HL-60 (cell line): ENCODE measurements at regions not wholly inside any gene's neighbourhood (a gene's known extent, or its start where the extent isn't known, plus 50 kb on each side); places are given as distances from the start of the nearest gene placed in this dataset.

Experiments
- DNase-seq, 2 experiments: peaks; one replicate each; pipeline ENCODE4 v3.0.0-alpha.2; 2010 to 2020; ENCODE audit warnings: low read depth in 1 of 2, low spot score in 1 of 2
- H3K27ac ChIP-seq: fragments of 250-450 bp; sonication (Bioruptor Pico); replicated peaks from 2 replicates; pipeline ENCODE4 v1.5.1; 2020; ENCODE audit warnings: mild to moderate bottlenecking, moderate library complexity
- H3K27me3 ChIP-seq: fragments of 250-450 bp; sonication (Bioruptor Pico); 2 replicates; pipeline ENCODE4 v1.5.1; 2021; ENCODE audit warnings: mild to moderate bottlenecking, moderate library complexity; ENCODE audit not compliant: insufficient read depth, poor library complexity, severe bottlenecking
- H3K4me3 ChIP-seq: replicated peaks from 2 replicates; pipeline ENCODE4 v1.5.1; 2011; ENCODE audit warnings: mild to moderate bottlenecking, control low read depth, low read length; ENCODE audit not compliant: insufficient read depth
- GABPA ChIP-seq: IDR thresholded peaks from 2 replicates; pipeline ENCODE4 v1.6.1; 2012; ENCODE audit warnings: low read depth
- POLR2AphosphoS5 ChIP-seq: IDR thresholded peaks from 2 replicates; pipeline ENCODE4 v1.6.1; 2012; ENCODE audit warnings: low read depth
- SPI1 ChIP-seq: IDR thresholded peaks from 2 replicates; pipeline ENCODE4 v1.6.1; 2012; ENCODE audit warnings: low read depth, mild to moderate bottlenecking, borderline replicate concordance
- TF ChIP-seq, protein P1 (sequence below): IDR thresholded peaks from 2 replicates; pipeline ENCODE4 v1.6.1; 2012; ENCODE audit warnings: low read depth; ENCODE audit not compliant: insufficient replicate concordance
- TF ChIP-seq, protein P2 (sequence below): IDR thresholded peaks from one replicate; pipeline ENCODE4 v1.5.1; 2011; ENCODE audit warnings: low read length, control low read depth, inconsistent platforms; ENCODE audit not compliant: insufficient read depth

DNA sequence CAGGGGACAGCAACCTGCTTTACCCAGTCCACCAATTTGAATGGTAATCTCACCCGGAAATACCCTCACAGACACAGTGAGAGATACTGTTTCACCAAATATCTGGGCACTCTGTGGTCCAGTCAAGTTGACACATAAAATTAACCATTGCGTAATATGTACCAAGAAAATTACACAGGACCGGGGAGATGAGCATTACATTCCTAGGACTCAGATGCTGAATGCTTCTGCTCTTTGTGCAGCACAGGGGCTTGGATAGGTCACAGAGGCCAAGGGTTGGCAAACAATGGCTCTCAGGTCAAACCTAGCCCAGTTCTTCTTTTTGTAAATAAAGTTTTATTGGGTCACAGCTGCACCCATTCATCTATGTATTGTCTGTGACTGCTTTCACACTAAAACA lies 557.2 kb downstream of the MN1 start:
- TF ChIP-seq, protein P1, sequence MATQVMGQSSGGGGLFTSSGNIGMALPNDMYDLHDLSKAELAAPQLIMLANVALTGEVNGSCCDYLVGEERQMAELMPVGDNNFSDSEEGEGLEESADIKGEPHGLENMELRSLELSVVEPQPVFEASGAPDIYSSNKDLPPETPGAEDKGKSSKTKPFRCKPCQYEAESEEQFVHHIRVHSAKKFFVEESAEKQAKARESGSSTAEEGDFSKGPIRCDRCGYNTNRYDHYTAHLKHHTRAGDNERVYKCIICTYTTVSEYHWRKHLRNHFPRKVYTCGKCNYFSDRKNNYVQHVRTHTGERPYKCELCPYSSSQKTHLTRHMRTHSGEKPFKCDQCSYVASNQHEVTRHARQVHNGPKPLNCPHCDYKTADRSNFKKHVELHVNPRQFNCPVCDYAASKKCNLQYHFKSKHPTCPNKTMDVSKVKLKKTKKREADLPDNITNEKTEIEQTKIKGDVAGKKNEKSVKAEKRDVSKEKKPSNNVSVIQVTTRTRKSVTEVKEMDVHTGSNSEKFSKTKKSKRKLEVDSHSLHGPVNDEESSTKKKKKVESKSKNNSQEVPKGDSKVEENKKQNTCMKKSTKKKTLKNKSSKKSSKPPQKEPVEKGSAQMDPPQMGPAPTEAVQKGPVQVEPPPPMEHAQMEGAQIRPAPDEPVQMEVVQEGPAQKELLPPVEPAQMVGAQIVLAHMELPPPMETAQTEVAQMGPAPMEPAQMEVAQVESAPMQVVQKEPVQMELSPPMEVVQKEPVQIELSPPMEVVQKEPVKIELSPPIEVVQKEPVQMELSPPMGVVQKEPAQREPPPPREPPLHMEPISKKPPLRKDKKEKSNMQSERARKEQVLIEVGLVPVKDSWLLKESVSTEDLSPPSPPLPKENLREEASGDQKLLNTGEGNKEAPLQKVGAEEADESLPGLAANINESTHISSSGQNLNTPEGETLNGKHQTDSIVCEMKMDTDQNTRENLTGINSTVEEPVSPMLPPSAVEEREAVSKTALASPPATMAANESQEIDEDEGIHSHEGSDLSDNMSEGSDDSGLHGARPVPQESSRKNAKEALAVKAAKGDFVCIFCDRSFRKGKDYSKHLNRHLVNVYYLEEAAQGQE, result no peak
- no peak for TF ChIP-seq SPI1
- no peak for TF ChIP-seq POLR2AphosphoS5
- no peak for TF ChIP-seq GABPA
- TF ChIP-seq, protein P2, sequence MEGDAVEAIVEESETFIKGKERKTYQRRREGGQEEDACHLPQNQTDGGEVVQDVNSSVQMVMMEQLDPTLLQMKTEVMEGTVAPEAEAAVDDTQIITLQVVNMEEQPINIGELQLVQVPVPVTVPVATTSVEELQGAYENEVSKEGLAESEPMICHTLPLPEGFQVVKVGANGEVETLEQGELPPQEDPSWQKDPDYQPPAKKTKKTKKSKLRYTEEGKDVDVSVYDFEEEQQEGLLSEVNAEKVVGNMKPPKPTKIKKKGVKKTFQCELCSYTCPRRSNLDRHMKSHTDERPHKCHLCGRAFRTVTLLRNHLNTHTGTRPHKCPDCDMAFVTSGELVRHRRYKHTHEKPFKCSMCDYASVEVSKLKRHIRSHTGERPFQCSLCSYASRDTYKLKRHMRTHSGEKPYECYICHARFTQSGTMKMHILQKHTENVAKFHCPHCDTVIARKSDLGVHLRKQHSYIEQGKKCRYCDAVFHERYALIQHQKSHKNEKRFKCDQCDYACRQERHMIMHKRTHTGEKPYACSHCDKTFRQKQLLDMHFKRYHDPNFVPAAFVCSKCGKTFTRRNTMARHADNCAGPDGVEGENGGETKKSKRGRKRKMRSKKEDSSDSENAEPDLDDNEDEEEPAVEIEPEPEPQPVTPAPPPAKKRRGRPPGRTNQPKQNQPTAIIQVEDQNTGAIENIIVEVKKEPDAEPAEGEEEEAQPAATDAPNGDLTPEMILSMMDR, result no peak
- no peak for DNase-seq
- Histone ChIP-seq H3K27me3 (no peaks in the 10 kb centered on the region), H3K4me3 (no peak overlapping the region), H3K27ac (no peak overlapping the region)

DNA sequence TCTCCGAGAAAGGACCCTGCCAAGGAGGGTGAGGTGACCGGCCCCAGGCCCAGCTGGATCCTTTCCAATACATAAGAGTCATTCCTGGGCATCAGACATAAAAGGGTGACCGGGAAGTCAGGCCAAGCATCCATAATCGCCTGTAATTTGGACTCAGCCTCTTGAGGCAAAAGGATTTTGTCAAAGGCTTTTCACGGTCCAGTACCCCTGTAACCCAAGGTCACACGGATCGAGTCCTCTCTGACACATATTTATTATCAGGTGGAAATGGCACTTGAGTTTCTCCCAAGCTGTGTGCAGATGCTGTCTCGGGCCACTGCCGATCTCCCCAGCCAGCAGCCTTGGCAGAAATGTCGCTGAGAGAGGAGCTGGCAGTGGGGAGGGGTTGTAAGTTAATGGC lies 556.5 kb downstream of the MN1 start:
- no peak overlapping the region for H3K27ac ChIP-seq
- no peaks in the 10 kb centered on the region for H3K27me3 ChIP-seq
- no peak for DNase-seq
- TF ChIP-seq, protein P1, result no peak
- TF ChIP-seq SPI1, result no peak
- no peak for TF ChIP-seq POLR2AphosphoS5
- no peak for TF ChIP-seq GABPA
- TF ChIP-seq, protein P2, result no peak
- H3K4me3 ChIP-seq, result no peak overlapping the region

DNA sequence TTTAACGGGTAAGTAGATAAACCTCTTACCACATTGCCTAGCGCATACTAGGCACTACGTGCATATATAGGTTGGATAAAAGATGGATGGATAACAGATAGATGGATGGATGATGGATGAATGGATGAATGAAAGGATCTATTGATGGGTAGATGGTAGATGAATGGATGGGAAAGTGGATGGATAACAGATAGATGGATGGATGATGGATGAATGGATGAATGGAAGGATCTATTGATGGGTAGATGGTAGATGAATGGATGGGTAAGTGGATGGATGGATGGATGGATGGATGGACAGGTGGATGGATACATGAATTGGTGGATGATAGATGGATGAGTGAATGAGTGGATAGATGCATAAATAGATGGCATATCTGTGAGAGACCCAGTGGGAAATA lies 555.0 kb downstream of the MN1 start:
- TF ChIP-seq, protein P1, result no peak
- TF ChIP-seq SPI1 (no peak), POLR2AphosphoS5 (no peak)
- TF ChIP-seq, protein P2, result no peak
- H3K27ac ChIP-seq, result no peak overlapping the region
- DNase-seq, result no peak
- no peaks in the 10 kb centered on the region for H3K27me3 ChIP-seq
- no peak overlapping the region for H3K4me3 ChIP-seq
